SK-N-SH treated with all-trans-retinoic acid at 6 μM for 48 hours (cell line): ENCODE measurements at regions not wholly inside any gene's neighbourhood (a gene's known extent, or its start where the extent isn't known, plus 50 kb on each side); places are given as distances from the start of the nearest gene placed in this dataset.

Source experiments
- ARNTL ChIP-seq: fragments of 450-650 bp; formaldehyde crosslinking; IDR thresholded peaks from 2 replicates; pipeline ENCODE4 v1.5.0; 2020; ENCODE audit warnings: low read depth, mild to moderate bottlenecking, moderate library complexity, borderline replicate concordance
- CSDC2 ChIP-seq: fragments of 250-450 bp; sonication (Bioruptor Pico); IDR thresholded peaks from 2 replicates; pipeline ENCODE4 v1.5.0; 2020; ENCODE audit warnings: mild to moderate bottlenecking, moderate library complexity
- CSRNP3 ChIP-seq: fragments of 250-450 bp; sonication (Bioruptor Pico); IDR thresholded peaks from 2 replicates; pipeline ENCODE4 v1.5.1; 2021; ENCODE audit warnings: mild to moderate bottlenecking, moderate library complexity
- PATZ1 ChIP-seq: fragments of 250-450 bp; sonication (Bioruptor Pico); IDR thresholded peaks from 2 replicates; pipeline ENCODE4 v1.8.0; 2020; ENCODE audit warnings: mild to moderate bottlenecking, moderate library complexity, borderline replicate concordance
- PPARA ChIP-seq: fragments of 250-450 bp; sonication (Bioruptor Pico); IDR thresholded peaks from 2 replicates; pipeline ENCODE4 v1.5.0; 2020; ENCODE audit warnings: mild to moderate bottlenecking, borderline replicate concordance
- RARB ChIP-seq: fragments of 250-450 bp; sonication (Bioruptor Pico); IDR thresholded peaks from 2 replicates; pipeline ENCODE4 v1.8.0; 2021; ENCODE audit warnings: mild to moderate bottlenecking, moderate library complexity
- SNAI2 ChIP-seq: fragments of 250-450 bp; sonication (Bioruptor Pico); IDR thresholded peaks from 2 replicates; pipeline ENCODE4 v1.5.0; 2020; ENCODE audit warnings: mild to moderate bottlenecking, moderate library complexity
- TSHZ2 ChIP-seq: fragments of 250-450 bp; sonication (Bioruptor Pico); IDR thresholded peaks from 2 replicates; pipeline ENCODE4 v1.5.0; 2020; ENCODE audit warnings: mild to moderate bottlenecking, moderate library complexity
- ZC3H10 ChIP-seq: fragments of 250-450 bp; sonication (Bioruptor Pico); IDR thresholded peaks from 2 replicates; pipeline ENCODE4 v1.5.1; 2021; ENCODE audit warnings: mild to moderate bottlenecking, moderate library complexity
- TF ChIP-seq, protein P1 (sequence below): fragments of 250-450 bp; sonication (Bioruptor Pico); IDR thresholded peaks from 2 replicates; pipeline ENCODE4 v1.5.1; 2020; ENCODE audit warnings: low read depth, mild to moderate bottlenecking, moderate library complexity

- TF ChIP-seq ARNTL (CRISPR knock-in tag) (no peak), CSRNP3 (CRISPR knock-in tag) (no peak), PATZ1 (CRISPR knock-in tag) (no peak), RARB (CRISPR knock-in tag) (no peak), CSDC2 (CRISPR knock-in tag) (no peak), SNAI2 (CRISPR knock-in tag) (no peak), PPARA (CRISPR knock-in tag) (no peak), ZC3H10 (CRISPR knock-in tag) (no peak), TSHZ2 (CRISPR knock-in tag) (no peak)
- TF ChIP-seq, protein P1, sequence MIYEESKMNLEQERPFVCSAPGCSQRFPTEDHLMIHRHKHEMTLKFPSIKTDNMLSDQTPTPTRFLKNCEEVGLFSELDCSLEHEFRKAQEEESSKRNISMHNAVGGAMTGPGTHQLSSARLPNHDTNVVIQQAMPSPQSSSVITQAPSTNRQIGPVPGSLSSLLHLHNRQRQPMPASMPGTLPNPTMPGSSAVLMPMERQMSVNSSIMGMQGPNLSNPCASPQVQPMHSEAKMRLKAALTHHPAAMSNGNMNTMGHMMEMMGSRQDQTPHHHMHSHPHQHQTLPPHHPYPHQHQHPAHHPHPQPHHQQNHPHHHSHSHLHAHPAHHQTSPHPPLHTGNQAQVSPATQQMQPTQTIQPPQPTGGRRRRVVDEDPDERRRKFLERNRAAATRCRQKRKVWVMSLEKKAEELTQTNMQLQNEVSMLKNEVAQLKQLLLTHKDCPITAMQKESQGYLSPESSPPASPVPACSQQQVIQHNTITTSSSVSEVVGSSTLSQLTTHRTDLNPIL = no peak
These were observed 90.7 kb downstream of the RHOU start for GRCh38 chr1:228825840-228826484.
